ENCODE measurements at regions not wholly inside any gene's neighbourhood (a gene's known extent, or its start where the extent isn't known, plus 50 kb on each side); places are given as distances from the start of the nearest gene placed in this dataset.

DNA sequence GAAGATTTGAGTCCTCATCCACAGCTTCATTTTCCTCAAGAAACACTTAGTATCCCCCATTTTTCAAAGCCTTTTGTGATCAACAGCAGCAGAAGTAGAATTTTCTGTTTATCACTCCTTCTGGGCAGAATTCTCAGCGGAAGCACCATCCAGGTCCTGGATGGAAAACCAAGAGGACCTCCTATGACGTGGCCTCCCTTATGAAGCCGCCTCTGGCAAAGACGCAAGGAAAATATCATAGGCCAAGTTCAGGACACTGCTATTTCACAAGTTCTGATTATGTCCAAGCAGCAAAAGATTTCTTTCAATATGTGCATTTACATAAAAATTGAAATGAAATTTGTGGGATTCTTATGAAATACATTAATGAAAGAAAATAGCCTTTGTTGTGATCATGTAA, 315.0 kb downstream of the SEC23A start (continued):
- TF ChIP-seq SIRT6 (IDR thresholded peaks at IDR 0.05; ENCODE audit: low read depth, low read length) (no peak), RB1 (IDR thresholded peaks at IDR 0.05; ENCODE audit: low read depth) (no peak), ELF2 (CRISPR knock-in tag; IDR thresholded peaks at IDR 0.05) (no peak), HMG20B (CRISPR knock-in tag; IDR thresholded peaks at IDR 0.05) (no peak), PBX2 (CRISPR knock-in tag; IDR thresholded peaks at IDR 0.05; ENCODE audit: low read depth) (no peak), PBX2 (tag; conservative IDR thresholded peaks at IDR 0.05; ENCODE audit: low read depth) (no peak), MCM3 (IDR thresholded peaks at IDR 0.05) (no peak), ETV6 (IDR thresholded peaks at IDR 0.05; ENCODE audit: borderline replicate concordance in 1 of 2, low read depth in 2 of 2, low read length in 1 of 2) (no peak), ETV6 (CRISPR knock-in tag; IDR thresholded peaks at IDR 0.05; ENCODE audit: borderline replicate concordance) (no peak)
- TF ChIP-seq, protein P1, sequence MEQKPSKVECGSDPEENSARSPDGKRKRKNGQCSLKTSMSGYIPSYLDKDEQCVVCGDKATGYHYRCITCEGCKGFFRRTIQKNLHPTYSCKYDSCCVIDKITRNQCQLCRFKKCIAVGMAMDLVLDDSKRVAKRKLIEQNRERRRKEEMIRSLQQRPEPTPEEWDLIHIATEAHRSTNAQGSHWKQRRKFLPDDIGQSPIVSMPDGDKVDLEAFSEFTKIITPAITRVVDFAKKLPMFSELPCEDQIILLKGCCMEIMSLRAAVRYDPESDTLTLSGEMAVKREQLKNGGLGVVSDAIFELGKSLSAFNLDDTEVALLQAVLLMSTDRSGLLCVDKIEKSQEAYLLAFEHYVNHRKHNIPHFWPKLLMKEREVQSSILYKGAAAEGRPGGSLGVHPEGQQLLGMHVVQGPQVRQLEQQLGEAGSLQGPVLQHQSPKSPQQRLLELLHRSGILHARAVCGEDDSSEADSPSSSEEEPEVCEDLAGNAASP (IDR thresholded peaks at IDR 0.05) = no peak
- TF ChIP-seq, protein P2, sequence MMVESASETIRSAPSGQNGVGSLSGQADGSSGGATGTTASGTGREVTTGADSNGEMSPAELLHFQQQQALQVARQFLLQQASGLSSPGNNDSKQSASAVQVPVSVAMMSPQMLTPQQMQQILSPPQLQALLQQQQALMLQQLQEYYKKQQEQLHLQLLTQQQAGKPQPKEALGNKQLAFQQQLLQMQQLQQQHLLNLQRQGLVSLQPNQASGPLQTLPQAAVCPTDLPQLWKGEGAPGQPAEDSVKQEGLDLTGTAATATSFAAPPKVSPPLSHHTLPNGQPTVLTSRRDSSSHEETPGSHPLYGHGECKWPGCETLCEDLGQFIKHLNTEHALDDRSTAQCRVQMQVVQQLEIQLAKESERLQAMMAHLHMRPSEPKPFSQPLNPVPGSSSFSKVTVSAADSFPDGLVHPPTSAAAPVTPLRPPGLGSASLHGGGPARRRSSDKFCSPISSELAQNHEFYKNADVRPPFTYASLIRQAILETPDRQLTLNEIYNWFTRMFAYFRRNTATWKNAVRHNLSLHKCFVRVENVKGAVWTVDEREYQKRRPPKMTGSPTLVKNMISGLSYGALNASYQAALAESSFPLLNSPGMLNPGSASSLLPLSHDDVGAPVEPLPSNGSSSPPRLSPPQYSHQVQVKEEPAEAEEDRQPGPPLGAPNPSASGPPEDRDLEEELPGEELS (CRISPR knock-in tag; IDR thresholded peaks at IDR 0.05; ENCODE audit: borderline replicate concordance) = no peak
